HG02571 (cell line): ENCODE measurements at regions not wholly inside any gene's neighbourhood (a gene's known extent, or its start where the extent isn't known, plus 50 kb on each side); places are given as distances from the start of the nearest gene placed in this dataset.

Experiments
- ATAC-seq: cut with Tn5 transposase; IDR thresholded peaks from one replicate; pipeline ENCODE4 v1.9.1; 2021; ENCODE audit warnings: mild to moderate bottlenecking, moderate library complexity; ENCODE audit not compliant: unreplicated experiment

DNA sequence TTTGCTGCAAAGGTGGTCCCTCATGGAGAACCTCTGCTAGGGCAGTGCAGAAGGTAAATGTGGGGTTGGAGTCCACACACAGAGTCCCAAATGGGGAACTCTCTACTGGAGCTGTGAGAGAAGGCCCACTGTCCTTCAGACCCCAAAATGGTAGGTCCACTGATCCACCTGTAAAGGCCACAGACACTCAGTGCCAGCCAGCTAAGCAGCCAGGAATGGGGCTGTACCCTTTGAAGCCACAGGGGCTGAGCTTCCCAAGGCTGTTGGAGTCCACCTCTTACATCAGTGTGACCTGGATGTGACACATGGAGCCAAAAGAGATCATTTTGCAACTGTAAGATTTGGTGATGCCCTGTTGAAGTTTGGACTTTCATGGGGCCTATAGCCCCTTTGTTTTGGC, 252.4 kb upstream of the GULP1 start:
- ATAC-seq: no peak

GRCh38 chr2:188042412-188042811, 249.3 kb upstream of the GULP1 start:
- ATAC-seq: no peak

DNA sequence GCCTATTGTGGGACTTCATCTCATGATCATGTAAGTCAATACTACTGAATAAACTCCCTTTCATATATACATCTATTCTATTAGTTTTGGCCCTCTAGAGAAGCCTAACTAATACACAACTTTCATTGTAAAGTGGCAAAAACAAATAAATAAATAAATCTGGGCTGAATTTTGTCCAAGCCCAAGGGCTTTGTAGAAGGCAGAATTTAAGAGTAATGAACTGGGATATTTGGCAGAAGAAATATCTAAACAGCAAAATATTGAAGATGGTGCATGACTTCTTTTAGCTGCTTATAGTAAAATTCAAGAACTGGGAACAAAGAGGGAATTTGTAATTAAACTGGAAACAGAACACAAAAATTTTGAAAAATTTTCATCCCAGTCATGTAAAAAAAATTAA, 246.7 kb upstream of the GULP1 start:
- ATAC-seq: no peak

DNA sequence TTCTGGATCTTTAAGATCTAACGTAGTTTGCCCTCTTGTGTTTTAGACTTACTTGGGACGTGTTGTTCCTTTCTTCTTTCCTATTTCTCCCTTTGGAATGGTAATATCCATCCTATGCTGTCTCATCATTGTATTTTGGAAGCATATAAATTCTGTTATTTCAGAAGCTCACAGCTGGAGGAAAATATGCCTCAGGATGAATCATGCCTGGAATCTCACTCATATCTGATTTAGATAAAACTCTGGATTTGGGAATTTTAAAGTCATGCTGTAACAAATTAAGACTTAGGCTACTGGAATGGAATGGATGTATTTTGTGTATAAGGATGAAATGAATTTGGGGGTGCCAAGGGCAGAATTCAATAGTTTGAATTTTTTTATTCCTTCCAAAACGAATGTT, 245.2 kb upstream of the GULP1 start:
- no peak for ATAC-seq

GRCh38 chr2:188047735-188048134, 243.9 kb upstream of the GULP1 start:
- ATAC-seq: no peak

DNA sequence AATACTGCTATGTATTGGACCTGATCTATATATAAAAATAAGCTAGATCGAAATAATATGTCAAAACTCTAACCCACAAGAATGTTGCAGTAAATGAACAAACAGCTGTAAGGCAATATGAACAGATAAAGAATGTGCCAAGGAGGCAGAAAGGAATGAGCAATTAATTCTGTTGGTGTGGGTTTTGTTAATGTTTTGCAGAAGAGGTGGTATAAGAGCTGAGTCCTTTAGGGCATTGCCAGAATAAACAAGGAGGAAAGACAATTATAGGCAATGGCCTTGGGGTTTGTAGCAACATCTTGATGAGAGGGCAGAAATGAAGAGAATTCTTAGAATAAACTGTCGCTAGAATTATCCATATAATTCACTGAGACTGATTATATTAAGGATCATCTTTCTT, 240.9 kb upstream of the GULP1 start:
- ATAC-seq: no peak

DNA sequence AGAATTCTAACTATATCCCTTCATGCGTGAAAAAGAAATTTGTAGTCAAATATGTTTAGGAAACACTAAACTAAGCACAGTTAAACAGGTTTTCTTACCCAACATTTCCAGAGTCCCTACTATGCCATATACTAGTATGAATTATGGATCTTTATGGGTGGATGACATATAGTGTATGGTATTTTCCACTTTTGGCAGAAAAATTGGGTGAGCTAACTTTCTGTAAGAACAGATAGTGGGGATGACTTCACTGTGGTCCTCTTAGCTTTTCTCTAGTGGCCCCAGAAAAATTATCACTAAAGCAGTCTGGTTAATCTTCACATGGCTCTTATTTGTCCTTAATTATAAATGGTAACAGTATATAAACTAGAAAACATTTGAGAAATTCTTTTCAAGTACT, 240.0 kb upstream of the GULP1 start:
- no peak for ATAC-seq

DNA sequence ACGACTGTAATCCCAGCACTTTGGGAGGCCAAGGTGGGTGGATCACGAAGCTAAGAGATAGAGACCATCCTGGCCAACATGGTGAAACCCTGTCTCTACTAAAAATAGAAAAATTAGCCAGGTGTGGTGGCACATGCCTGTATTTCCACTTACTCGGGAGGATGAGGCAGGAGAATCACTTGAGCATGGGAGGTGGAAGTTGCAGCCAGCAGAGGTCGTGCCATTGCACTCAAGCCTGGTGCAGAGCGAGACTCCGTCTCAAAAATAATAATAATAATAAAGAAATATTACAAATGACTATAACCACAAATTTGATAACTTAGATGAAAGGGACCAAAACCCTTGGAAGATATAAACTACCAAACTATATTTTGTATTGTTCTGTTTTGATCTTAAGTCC, 226.3 kb upstream of the GULP1 start:
- ATAC-seq: no peak

DNA sequence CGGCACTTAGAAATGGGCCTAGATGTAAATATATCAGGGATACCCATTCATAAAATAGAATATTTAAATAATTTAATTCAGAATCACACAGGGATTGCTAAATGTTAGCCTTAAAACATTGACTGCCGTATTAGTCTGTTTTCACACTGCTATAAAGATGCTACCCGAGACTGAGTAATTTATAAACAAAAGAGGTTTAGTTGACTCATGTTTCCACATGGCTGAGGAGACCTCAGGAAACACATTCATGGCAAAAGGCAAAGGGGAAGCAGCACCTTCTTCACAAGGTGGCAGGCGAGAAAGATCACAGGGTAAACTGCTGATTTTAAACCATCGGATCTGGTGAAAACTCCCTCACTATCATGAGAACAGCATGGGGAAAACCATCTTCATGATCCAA, 223.6 kb upstream of the GULP1 start:
- no peak for ATAC-seq

DNA sequence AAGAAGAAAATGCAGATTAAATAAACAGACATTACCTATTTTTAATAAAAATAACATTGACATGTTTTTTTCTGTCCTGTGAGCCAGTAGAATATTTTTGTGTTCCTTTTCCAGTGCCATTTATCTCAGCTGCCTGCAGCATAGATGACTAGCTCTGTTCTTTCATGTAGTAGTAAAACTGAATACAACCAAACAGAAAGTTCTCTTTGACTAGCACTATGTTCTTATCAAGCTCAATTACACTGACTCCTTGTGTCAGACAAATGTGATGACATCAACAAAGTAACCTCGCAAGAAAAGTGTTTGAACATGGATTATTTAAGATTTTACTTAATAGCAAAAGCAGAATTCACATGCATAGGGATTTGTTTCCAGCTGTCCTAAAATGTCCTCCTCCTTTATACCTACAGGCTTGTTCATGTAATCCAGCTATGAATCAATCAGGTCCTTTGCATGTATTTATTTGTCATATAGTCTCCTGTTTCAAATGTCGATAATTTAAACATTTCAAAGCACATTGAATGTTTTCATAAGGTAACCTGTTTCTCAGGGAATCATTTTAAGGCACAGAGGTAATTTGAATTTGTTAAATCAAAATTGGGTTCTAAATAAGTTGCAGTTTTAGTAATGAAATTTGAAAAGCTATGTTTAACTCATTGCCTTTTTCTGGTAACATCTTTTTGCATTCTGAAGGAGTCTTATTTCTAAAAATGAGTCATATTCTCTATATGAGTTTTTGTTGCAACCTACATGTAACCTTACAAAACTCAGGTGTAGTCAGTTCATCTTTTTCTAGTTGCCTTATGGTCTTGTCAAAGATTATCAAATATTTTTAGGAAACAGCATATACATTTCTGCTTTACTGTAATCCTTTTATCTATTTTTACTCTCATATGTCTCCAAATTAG, 215.3 kb upstream of the GULP1 start:
- ATAC-seq: peak; percentile 75

DNA sequence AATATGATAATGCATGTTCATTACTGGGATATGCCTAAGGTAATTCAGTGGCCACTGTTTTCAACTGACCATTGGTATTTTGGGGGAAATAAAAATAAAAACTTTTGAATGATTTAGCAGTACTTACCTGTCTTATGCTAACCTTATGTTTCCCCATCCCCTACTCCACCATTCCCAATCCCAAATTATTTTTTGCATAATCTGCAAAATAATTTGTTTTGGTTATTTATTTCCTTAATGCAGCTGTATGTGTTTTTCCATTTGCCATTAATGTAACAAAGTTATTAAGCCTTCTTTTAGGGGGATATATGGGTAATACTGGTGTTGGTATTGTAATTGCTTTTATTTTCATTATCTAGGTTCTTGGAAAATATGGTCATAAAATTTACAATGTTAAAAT, 213.9 kb upstream of the GULP1 start:
- no peak for ATAC-seq

DNA sequence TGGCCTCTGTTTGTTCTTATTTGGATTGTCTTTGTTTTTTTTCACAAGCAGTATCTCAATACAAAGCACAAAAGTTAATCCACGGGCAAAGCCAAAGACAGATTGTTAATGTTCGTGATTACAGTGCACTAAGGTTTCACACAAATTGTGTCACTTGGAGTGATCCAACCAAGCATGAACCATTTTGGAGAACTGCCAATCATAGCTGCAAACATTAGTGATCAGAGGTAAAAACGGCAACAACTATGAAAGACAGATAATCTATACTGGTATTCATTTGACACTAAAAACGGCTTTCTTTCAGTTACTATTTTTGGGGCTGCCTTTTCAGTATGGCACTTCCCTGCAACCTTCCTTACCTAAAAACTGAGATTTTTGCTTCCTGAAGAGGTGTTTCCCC, 213.1 kb upstream of the GULP1 start:
- no peak for ATAC-seq

DNA sequence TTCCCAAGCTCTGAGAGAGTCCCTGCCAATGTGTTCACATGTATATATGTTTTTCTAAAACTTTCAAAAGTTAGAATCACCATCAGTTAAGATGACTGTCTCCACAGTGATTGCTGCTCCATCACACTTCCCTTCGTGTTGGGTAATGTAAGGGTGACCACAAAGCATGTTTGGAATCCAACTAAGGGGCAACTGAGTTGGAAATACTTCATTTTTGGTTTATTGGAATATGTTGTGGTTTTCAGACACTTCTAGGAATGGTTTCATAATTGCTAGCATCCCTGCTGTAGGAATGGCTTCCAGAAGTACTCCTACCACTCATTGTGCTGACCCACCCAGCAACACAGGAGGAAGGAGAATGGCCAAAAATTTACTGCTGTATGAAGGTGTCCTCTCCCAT, 212.5 kb upstream of the GULP1 start:
- no peak for ATAC-seq

DNA sequence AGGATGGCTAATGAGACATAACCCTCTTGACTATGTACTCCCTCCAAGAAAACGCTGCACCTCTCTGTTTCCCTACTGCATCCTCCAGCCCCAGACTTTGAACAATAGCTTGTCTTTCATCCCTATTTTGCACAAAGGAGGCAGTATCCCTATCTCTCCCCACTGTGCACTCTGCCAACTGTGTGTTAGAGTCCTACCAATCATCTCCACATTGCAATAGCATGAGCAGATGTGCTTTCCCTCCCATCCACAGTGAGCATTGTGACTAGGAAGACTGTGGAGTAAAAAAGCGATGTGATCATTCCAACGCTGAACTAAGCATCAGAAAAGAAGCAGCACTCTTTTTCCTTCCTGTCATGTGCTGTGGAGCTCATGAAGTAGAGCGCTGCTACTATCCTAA, 206.3 kb upstream of the GULP1 start:
- ATAC-seq: no peak

- no peak for ATAC-seq
Measured at GRCh38 chr2:188089901-188090300, 201.8 kb upstream of the GULP1 start.

DNA sequence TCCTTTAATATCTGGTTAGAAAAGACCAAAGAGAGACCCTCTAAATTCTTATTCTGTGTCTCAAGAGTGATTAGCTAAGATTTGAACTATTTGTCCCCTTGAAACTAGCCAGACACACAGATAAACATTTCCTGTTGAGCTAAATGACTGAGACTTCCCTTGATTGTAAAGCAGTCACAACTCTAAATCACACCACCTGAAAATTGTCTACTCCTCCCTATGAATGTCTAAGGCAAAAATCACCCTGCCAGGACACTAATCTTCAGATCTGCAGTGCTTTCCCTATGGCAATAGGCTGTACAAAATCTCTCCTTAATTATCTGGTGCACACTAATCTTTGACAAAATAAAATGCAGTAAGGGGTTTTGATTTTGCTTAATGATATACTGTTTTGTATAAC, 200.5 kb upstream of the GULP1 start:
- ATAC-seq: no peak

- ATAC-seq: no peak
Measured at GRCh38 chr2:188092734-188093133, 198.9 kb upstream of the GULP1 start.

DNA sequence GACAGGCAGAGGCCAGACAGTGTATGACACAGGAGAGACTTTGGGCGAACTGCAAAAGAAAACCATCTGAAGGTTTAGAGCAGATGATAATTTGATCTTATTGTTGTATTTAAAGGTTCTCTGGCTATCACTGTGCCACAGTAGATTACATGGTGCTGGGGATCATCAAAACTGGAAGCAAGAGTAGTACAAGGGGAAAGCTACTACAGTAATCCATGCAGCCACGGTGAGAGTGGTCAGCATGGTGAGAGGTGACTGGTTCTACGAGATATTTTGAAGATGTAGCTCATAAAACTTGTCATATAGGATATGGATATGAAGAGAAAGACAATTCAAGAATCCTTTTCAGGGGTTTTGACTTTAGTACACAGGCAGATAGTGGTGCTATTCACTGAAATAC, 194.8 kb upstream of the GULP1 start:
- ATAC-seq: no peak

GRCh38 chr2:188102881-188103280, 188.8 kb upstream of the GULP1 start:
- no peak for ATAC-seq

DNA sequence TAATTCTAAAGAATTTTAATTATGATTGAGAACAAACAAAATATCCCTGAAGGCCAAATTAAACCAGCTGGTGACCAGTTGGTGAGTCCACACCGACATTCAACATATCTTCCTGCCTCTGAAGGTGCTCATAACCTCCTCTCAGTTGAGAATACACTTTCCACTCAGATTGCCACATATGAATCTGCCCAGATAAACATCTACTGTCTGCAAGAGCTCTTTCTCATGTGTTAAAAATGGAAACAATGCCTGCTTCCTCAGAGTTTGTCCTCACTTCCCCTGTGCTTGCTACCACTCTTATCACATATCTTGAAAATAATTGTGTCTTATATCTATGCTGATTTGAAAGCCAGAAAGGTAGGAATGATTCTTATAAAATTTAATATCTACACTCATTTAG, 177.7 kb upstream of the GULP1 start:
- no peak for ATAC-seq

DNA sequence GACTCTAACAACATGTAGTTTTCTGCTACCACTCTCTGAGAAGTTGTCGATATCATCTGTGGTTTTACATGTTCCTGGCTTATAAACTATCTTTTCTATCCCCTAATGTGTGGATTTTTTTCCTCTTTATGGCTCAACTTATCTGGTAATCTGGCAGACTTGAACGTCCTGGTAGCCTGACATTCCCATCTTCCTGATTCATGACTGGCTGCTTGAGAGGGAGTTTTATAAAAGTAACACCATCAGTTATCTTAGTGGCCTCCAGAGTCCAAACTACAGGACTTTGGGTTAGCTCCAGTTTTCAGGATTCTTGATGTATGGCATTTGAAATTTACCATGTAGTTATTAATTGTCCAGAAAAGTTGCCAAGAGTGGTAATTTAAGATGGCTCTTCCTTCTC, 174.0 kb upstream of the GULP1 start:
- no peak for ATAC-seq

- no peak for ATAC-seq
Measured at GRCh38 chr2:188118431-188118830, 173.2 kb upstream of the GULP1 start.
